Type B pancreatic cell (in vitro differentiated cells): ENCODE measurements at regions not wholly inside any gene's neighbourhood (a gene's known extent, or its start where the extent isn't known, plus 50 kb on each side); places are given as distances from the start of the nearest gene placed in this dataset.

Experiments used
- DNase-seq: peaks from one replicate; pipeline ENCODE4 v3.0.0; 2021; ENCODE audit warnings: mixed read lengths; ENCODE audit not compliant: unreplicated experiment; ENCODE audit errors: extremely low spot score
- H3K27ac Mint-ChIP-seq: 2 replicates; pipeline ENCODE4 v1.8.0; 2021; ENCODE audit warnings: mild to moderate bottlenecking, mixed read lengths
- H3K27me3 Mint-ChIP-seq: 2 replicates; pipeline ENCODE4 v1.8.0; 2021; ENCODE audit warnings: mixed read lengths
- H3K36me3 Mint-ChIP-seq: 2 replicates; pipeline ENCODE4 v1.8.0; 2021; ENCODE audit warnings: mixed read lengths
- H3K4me1 Mint-ChIP-seq: one replicate; pipeline ENCODE4 v1.8.0; 2021; ENCODE audit warnings: mixed read lengths; ENCODE audit not compliant: unreplicated experiment
- H3K4me3 Mint-ChIP-seq: 2 replicates; pipeline ENCODE4 v1.8.0; 2021; ENCODE audit warnings: mild to moderate bottlenecking, mixed read lengths
- H3K9me3 Mint-ChIP-seq: 2 replicates; pipeline ENCODE4 v1.8.0; 2021; ENCODE audit warnings: mixed read lengths
- CTCF ChIP-seq: fragments of 200-600 bp; sonication (generic); conservative IDR thresholded peaks from 2 replicates; pipeline ENCODE4 v1.5.0; 2021; ENCODE audit warnings: antibody characterized with exemption, mild to moderate bottlenecking

GRCh38 chr1:5565281-5566125, 426.7 kb downstream of the NPHP4 start:
- H3K27me3 Mint-ChIP-seq: peaks cover 5% of the 10 kb centered on the region
- H3K27ac Mint-ChIP-seq: no peak overlapping the region
- no peaks in the 10 kb centered on the region for H3K36me3 Mint-ChIP-seq
- peak; percentile 39 for DNase-seq
- no peaks in the 10 kb centered on the region for H3K4me1 Mint-ChIP-seq
- no peaks in the 10 kb centered on the region for H3K9me3 Mint-ChIP-seq
- no peak for TF ChIP-seq CTCF
- no peak overlapping the region for H3K4me3 Mint-ChIP-seq

DNA sequence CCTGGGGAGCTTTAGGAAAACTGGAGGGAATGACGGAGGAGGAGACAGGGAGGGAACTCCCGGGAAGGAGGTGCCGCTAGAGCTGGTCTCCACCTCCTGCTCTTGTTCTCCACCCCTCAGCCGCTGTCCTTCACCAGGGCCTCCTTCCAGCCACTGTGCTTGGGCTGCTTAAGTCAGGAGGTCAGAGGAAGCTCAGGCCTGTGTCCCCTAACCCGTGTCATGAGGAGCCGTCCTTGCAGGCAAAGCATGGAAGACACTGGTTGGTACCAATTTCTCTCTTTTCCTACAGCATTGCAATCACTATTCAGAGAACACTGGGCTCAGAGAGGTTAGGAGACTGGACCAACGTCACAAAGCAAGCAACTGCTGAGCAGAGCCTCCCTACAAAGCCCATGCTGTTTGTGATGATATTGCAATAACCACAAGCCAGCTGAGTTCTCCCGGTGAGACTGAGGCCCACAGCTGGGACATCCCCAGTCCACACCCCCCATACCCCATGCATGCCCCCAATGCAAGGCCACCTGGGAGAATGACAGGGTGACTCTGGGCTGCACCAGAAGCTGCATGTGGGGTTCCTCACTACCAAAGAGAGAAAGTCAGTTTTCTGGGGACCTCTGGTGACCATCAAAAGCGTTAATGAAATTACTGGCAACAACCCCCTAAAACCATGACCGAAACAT, 427.5 kb downstream of the NPHP4 start:
- H3K27me3 Mint-ChIP-seq: peaks cover 5% of the 10 kb centered on the region
- no peak for TF ChIP-seq CTCF
- H3K4me1 Mint-ChIP-seq: no peaks in the 10 kb centered on the region
- no peaks in the 10 kb centered on the region for H3K9me3 Mint-ChIP-seq
- H3K4me3 Mint-ChIP-seq: no peak overlapping the region
- H3K27ac Mint-ChIP-seq: no peak overlapping the region
- no peaks in the 10 kb centered on the region for H3K36me3 Mint-ChIP-seq
- DNase-seq: peak; percentile 47

- no peak overlapping the region for H3K4me3 Mint-ChIP-seq
- no peak overlapping the region for H3K27ac Mint-ChIP-seq
- no peaks in the 10 kb centered on the region for H3K4me1 Mint-ChIP-seq
- TF ChIP-seq CTCF: no peak
- H3K9me3 Mint-ChIP-seq: no peaks in the 10 kb centered on the region
- DNase-seq: peak; percentile 31
- H3K27me3 Mint-ChIP-seq: peaks cover 5% of the 10 kb centered on the region
- no peaks in the 10 kb centered on the region for H3K36me3 Mint-ChIP-seq
Observed at GRCh38 chr1:5563861-5564577, 428.2 kb downstream of the NPHP4 start.

- H3K4me1 Mint-ChIP-seq: no peaks in the 10 kb centered on the region
- no peak overlapping the region for H3K4me3 Mint-ChIP-seq
- TF ChIP-seq CTCF: no peak
- H3K9me3 Mint-ChIP-seq: no peaks in the 10 kb centered on the region
- peaks cover 5% of the 10 kb centered on the region for H3K27me3 Mint-ChIP-seq
- DNase-seq: no peak
- H3K27ac Mint-ChIP-seq: no peak overlapping the region
- no peaks in the 10 kb centered on the region for H3K36me3 Mint-ChIP-seq
Observed at GRCh38 chr1:5562769-5563168, 429.5 kb downstream of the NPHP4 start.

DNA sequence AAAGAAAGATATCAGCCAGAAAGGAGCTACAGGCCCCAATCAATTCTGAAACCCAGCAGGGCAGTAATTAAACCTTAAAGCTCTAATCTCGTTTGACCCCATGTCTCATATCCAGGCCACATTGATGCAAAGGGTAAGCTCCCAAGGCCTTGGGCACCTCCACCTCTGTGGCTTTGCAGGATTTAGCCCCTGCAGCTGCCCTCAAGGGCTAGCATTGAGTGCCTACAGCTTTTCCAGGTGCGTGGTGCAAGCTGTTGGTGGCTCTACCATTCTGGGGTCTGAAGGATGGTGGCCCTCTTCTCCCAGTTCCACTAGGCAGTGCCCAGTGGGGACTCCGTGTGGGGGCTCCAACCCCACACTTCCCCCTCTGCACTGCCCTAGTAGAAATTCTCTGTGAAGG, 429.9 kb downstream of the NPHP4 start:
- TF ChIP-seq CTCF: no peak
- no peak overlapping the region for H3K4me3 Mint-ChIP-seq

More for the DNA sequence above, 429.9 kb downstream of the NPHP4 start:
- Mint-ChIP-seq H3K4me1 (no peaks in the 10 kb centered on the region), H3K27ac (no peak overlapping the region), H3K27me3 (peaks cover 5% of the 10 kb centered on the region), H3K36me3 (no peaks in the 10 kb centered on the region), H3K9me3 (no peaks in the 10 kb centered on the region)
- DNase-seq: no peak
